OCI-LY1 (cell line): ENCODE measurements at regions not wholly inside any gene's neighbourhood (a gene's known extent, or its start where the extent isn't known, plus 50 kb on each side); places are given as distances from the start of the nearest gene placed in this dataset.

ENCODE experiments used
- H2AFZ ChIP-seq: fragments of 200-600 bp; sonication (generic), shearing (Covaris generic); 2 replicates; pipeline ENCODE4 v1.6.0; 2014; ENCODE audit warnings: antibody characterized with exemption, mild to moderate bottlenecking, low read length
- H3F3A ChIP-seq: fragments of 200-600 bp; sonication (generic), shearing (Covaris generic); 2 replicates; pipeline ENCODE4 v1.6.0; 2014; ENCODE audit warnings: mild to moderate bottlenecking, antibody characterized with exemption, low read length, moderate library complexity; ENCODE audit not compliant: insufficient read depth
- H3K27ac ChIP-seq: fragments of 200-600 bp; sonication (generic); 2 replicates; pipeline ENCODE4 v1.5.1; 2014; ENCODE audit warnings: low read length, mixed run types, mild to moderate bottlenecking, low read depth; ENCODE audit not compliant: poor library complexity, severe bottlenecking
- H3K27me3 ChIP-seq: fragments of 200-600 bp; sonication (generic); 2 replicates; pipeline ENCODE4 v1.6.0; 2014; ENCODE audit warnings: antibody characterized with exemption, mild to moderate bottlenecking, low read length, moderate library complexity; ENCODE audit not compliant: insufficient read depth
- H3K36me3 ChIP-seq: fragments of 200-600 bp; sonication (generic); 2 replicates; pipeline ENCODE4 v1.6.1; 2014; ENCODE audit warnings: mild to moderate bottlenecking, antibody characterized with exemption, low read length, moderate library complexity, mixed read lengths; ENCODE audit not compliant: insufficient read depth
- H3K4me1 ChIP-seq: fragments of 200-600 bp; sonication (generic); 2 replicates; pipeline ENCODE4 v1.5.1; 2014; ENCODE audit warnings: mild to moderate bottlenecking, low read length, moderate library complexity; ENCODE audit not compliant: insufficient read depth, severe bottlenecking
- H3K4me2 ChIP-seq: fragments of 200-600 bp; sonication (generic), shearing (Covaris generic); 2 replicates; pipeline ENCODE4 v1.6.1; 2014; ENCODE audit warnings: low read length
- H3K4me3 ChIP-seq: fragments of 200-600 bp; sonication (generic); 2 replicates; pipeline ENCODE4 v1.5.1; 2014; ENCODE audit warnings: low read length, low read depth, mild to moderate bottlenecking, mixed read lengths; ENCODE audit not compliant: poor library complexity, severe bottlenecking
- H3K79me2 ChIP-seq: fragments of 200-600 bp; shearing (Covaris generic); 2 replicates; pipeline ENCODE4 v1.6.1; 2016; ENCODE audit warnings: mixed run types, low read length, mixed read lengths; ENCODE audit not compliant: insufficient read depth
- H3K9ac ChIP-seq: fragments of 200-600 bp; sonication (generic), shearing (Covaris generic); 2 replicates; pipeline ENCODE4 v1.6.1; 2014; ENCODE audit warnings: mild to moderate bottlenecking, low read length, mixed read lengths
- H3K9me2 ChIP-seq: fragments of 200-600 bp; sonication (generic), shearing (Covaris generic); 2 replicates; pipeline ENCODE4 v1.6.1; 2014; ENCODE audit warnings: low read depth, mild to moderate bottlenecking, low read length, mixed read lengths
- H3K9me3 ChIP-seq: fragments of 200-600 bp; shearing (Covaris generic); 2 replicates; pipeline ENCODE4 v1.6.1; 2014; ENCODE audit warnings: low read length, mixed read lengths
- H4K20me1 ChIP-seq: fragments of 200-600 bp; sonication (generic), shearing (Covaris generic); 2 replicates; pipeline ENCODE4 v1.6.0; 2016; ENCODE audit warnings: mild to moderate bottlenecking, low read length; ENCODE audit not compliant: insufficient read depth
- EZH2 ChIP-seq: fragments of 200-600 bp; sonication (generic), shearing (Covaris generic); IDR thresholded peaks from 2 replicates; pipeline ENCODE4 v1.8.0; 2017; ENCODE audit warnings: borderline replicate concordance, mixed run types, mild to moderate bottlenecking, antibody characterized with exemption, low read length, moderate library complexity, mixed read lengths
- TF ChIP-seq, protein P1 (sequence below): fragments of 200-600 bp; sonication (generic), shearing (Covaris generic); IDR thresholded peaks from 2 replicates; pipeline ENCODE4 v1.5.1; 2017; ENCODE audit warnings: mild to moderate bottlenecking, antibody characterized with exemption, low read length, moderate library complexity, mixed read lengths

DNA sequence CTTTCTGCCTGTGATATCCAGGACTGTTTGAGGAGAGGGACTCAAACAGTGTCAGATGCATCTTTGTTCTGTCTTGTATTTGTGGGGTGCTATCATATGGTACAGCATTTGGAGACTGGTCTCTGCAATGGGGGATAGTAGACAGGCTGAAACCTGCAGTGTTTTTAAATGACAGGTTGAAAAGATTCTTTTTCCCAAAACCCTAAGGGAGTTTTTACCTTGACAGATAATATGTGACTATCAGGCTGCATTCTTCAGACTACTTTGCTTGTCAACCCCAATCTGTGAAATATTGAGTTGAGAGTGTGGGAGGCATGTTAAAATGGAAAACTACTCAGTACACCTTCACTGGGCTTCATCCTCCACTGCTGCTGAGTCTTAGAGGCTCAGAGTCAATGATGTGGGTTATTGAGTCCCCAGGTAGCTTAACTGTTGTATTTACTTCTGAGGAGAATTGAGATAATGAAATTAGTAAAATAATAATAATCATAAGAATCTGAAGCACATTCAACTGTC lies 274.9 kb downstream of the GASK1B start:
- Histone ChIP-seq H3K36me3 (no peaks in the 10 kb centered on the region), H3K4me1 (no peaks in the 10 kb centered on the region), H3K9ac (no peak overlapping the region), H3K27ac (no peak overlapping the region), H3K9me3 (no peaks in the 10 kb centered on the region), H3K9me2 (no peaks in the 10 kb centered on the region), H3K4me2 (no peak overlapping the region), H3K27me3 (no peaks in the 10 kb centered on the region), H4K20me1 (no peaks in the 10 kb centered on the region), H2AFZ (no peak overlapping the region), H3K79me2 (no peaks in the 10 kb centered on the region), H3K4me3 (no peak overlapping the region), H3F3A (no peaks in the 10 kb centered on the region)
- no peak for TF ChIP-seq EZH2
- TF ChIP-seq, protein P1, sequence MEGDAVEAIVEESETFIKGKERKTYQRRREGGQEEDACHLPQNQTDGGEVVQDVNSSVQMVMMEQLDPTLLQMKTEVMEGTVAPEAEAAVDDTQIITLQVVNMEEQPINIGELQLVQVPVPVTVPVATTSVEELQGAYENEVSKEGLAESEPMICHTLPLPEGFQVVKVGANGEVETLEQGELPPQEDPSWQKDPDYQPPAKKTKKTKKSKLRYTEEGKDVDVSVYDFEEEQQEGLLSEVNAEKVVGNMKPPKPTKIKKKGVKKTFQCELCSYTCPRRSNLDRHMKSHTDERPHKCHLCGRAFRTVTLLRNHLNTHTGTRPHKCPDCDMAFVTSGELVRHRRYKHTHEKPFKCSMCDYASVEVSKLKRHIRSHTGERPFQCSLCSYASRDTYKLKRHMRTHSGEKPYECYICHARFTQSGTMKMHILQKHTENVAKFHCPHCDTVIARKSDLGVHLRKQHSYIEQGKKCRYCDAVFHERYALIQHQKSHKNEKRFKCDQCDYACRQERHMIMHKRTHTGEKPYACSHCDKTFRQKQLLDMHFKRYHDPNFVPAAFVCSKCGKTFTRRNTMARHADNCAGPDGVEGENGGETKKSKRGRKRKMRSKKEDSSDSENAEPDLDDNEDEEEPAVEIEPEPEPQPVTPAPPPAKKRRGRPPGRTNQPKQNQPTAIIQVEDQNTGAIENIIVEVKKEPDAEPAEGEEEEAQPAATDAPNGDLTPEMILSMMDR = no peak

DNA sequence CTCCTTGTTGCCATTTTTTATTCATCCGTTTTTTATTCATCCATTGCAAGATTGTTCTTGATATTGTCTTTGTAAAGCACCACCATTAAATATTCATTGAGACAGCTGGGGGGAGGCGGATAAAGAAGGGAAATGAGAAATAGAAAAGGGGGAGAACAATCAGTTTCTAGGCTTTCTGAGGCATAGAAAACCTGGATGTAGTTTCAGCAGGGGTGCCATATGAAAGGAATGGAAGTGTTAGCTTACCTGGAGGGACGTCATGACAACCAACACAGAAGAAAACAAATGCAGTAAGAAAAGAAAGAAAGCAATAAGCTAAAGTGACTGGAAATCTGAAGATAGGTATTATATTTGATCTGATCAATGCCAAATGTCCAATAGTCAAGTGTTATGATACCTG lies 276.1 kb downstream of the GASK1B start:
- H3K9me3 ChIP-seq = no peaks in the 10 kb centered on the region
- no peaks in the 10 kb centered on the region for H3F3A ChIP-seq
- no peak for TF ChIP-seq EZH2
- TF ChIP-seq, protein P1 = no peak
- H4K20me1 ChIP-seq = no peaks in the 10 kb centered on the region
- no peaks in the 10 kb centered on the region for H3K4me1 ChIP-seq
- no peak overlapping the region for H3K4me2 ChIP-seq
- H2AFZ ChIP-seq = no peak overlapping the region
- no peaks in the 10 kb centered on the region for H3K79me2 ChIP-seq
- no peak overlapping the region for H3K9ac ChIP-seq
- H3K27me3 ChIP-seq = no peaks in the 10 kb centered on the region
- no peaks in the 10 kb centered on the region for H3K36me3 ChIP-seq
- H3K27ac ChIP-seq = no peak overlapping the region
- H3K4me3 ChIP-seq = no peak overlapping the region
- H3K9me2 ChIP-seq = no peaks in the 10 kb centered on the region

DNA sequence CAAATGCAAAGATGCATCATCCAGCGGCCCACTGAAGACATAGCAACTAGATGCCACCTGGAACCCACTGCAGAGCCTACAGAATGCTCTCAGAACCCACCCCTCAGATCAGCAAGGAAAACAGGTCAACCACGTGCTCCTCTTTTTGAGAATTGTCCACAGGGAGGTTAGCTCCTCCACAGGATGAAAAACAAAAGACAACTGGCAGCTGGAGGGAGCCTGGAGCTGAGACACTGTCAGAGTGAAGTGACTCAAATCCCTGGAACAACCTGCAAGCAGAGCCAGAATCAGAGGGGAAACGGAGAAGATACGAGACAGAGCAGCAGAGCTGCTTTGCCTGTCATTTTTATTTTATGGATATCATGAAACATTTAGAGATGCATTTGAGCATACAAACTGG lies 277.6 kb downstream of the GASK1B start:
- Histone ChIP-seq H4K20me1 (no peaks in the 10 kb centered on the region), H2AFZ (no peak overlapping the region), H3K36me3 (no peaks in the 10 kb centered on the region), H3K27me3 (no peaks in the 10 kb centered on the region), H3K9me2 (no peaks in the 10 kb centered on the region), H3K27ac (no peak overlapping the region), H3F3A (no peaks in the 10 kb centered on the region), H3K79me2 (no peaks in the 10 kb centered on the region), H3K4me2 (no peak overlapping the region), H3K9me3 (no peaks in the 10 kb centered on the region), H3K9ac (no peak overlapping the region), H3K4me3 (no peak overlapping the region), H3K4me1 (no peaks in the 10 kb centered on the region)
- no peak for TF ChIP-seq EZH2
- TF ChIP-seq, protein P1 = no peak
